CD4-positive, alpha-beta T cell treated with Interleukin-12 subunit alpha and Interleukin-12 subunit beta, for 1 hour (primary cell): ENCODE measurements at regions not wholly inside any gene's neighbourhood (a gene's known extent, or its start where the extent isn't known, plus 50 kb on each side); places are given as distances from the start of the nearest gene placed in this dataset.
"Not testable (repeated sequence)": the region's sequence is repeated elsewhere in the genome, so short reads cannot be mapped to it uniquely, and the experiment has no call there.

Experiments used
- DNase-seq: peaks from one replicate; pipeline ENCODE4 v3.0.0-alpha.2; 2020

DNA sequence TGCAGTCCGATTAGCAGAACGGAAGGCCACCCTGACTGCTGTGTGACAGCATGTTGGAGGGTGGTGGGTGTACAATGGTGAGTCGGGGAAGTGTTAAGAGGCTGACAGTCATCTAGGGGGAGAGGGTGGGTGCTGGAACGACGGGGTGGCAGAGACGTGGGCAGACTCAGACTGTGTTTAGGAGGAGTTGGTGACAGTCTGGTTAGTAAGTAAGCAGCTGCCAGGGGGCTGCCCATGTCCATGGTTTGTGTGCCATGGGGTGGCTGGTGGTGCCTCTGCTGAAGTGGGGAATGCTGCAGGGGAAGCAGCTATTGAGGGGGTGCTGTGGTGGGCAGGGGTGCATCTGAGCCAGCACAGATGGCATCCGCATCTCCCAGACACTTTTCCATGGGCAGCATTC is 51.3 kb upstream of the BOD1 start:
- no peak for DNase-seq

- DNase-seq = no peak
These were observed 51.9 kb upstream of the BOD1 start for GRCh38 chr5:173668245-173668800.

GRCh38 chr5:173668910-173669309 is 52.5 kb upstream of the BOD1 start:
- no peak for DNase-seq

DNA sequence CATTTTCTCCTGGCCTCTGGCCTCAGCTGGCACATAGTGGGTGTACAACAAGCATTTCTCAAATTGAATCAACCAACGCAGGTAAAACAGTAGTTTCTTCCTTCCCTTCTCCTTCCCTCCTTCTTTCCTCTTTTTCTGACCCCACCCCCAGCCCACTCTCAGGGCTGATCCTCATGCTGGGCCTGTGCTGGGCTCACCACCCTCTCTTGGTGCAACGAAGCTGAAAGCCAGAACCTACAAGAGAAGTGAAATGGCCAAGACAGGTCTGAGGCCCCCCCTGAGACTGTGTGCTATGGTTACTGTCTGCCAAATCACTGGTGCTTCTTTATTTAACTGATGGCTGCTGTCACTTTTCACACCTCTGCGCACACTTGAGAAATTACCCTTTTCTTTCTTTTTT is 53.0 kb upstream of the BOD1 start:
- DNase-seq = no peak

DNA sequence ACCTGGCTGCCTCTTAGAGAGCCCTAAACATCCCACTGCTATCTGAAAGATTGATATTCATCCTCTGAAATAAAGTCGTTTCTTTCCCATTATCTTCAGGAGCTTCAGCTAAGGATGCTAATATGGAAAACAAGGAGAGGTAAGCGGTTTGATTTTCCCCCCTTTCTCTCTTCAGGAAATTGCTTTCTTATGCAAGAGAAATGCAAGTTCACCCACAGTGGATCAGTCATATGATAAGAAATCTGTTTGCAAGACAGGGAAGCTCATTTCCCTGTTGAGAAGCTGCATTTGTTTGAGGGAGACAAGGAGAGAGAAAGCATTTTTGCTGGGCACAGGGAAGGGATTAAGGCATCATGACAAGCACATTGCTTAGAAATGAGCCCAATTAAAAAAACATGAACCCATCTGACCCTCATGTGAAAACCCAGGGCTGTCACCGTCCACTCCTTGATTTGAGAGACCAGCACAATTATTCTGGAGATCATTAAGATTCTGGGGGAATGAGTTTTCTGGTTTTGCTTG is 53.7 kb upstream of the BOD1 start:
- DNase-seq = no peak

- no peak for DNase-seq
These were observed 54.3 kb upstream of the BOD1 start for GRCh38 chr5:173670791-173671120.

DNA sequence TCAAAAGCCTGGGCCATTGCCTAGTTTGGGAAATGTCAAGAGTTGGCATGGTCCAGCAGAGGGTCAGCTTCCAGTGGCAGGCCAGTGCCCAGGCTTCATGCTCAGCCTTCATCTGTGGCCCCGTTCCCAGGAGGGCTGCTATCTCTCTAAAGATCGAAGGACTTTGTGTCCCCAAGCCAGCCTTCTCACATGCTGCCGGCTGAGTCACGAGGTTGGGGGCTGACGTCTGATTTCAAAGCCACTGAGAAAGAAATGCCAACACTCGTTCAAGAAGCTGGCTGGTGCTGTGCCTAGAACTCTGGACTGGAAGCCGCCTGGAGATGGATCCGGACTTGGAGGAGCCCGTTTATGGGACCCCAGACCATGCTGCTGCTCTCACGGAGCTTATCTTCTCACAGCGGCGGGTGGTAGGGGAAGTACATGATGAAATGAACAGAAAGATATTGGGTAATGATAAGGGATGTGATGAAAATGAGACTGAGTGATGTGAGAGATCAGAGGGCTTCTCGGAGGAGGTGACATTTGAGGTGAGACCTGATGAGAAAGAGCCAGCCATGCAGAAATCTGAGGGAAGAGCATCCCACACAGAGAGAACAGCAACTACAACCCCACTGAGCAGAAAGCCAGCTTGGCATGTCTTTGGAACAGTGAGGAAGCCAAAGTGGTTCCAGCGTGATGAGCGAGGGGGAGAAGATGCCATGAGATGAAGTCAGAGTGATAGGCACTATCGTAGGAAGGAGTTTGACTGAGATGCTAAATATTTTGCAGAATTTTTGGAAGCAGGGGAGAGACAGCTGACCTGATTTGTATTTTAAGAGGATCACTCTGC is 54.9 kb upstream of the BOD1 start:
- DNase-seq = no peak

GRCh38 chr5:173672166-173672565 is 55.7 kb upstream of the BOD1 start:
- DNase-seq = no peak

GRCh38 chr5:173672891-173673290 is 56.4 kb upstream of the BOD1 start:
- no peak for DNase-seq

DNA sequence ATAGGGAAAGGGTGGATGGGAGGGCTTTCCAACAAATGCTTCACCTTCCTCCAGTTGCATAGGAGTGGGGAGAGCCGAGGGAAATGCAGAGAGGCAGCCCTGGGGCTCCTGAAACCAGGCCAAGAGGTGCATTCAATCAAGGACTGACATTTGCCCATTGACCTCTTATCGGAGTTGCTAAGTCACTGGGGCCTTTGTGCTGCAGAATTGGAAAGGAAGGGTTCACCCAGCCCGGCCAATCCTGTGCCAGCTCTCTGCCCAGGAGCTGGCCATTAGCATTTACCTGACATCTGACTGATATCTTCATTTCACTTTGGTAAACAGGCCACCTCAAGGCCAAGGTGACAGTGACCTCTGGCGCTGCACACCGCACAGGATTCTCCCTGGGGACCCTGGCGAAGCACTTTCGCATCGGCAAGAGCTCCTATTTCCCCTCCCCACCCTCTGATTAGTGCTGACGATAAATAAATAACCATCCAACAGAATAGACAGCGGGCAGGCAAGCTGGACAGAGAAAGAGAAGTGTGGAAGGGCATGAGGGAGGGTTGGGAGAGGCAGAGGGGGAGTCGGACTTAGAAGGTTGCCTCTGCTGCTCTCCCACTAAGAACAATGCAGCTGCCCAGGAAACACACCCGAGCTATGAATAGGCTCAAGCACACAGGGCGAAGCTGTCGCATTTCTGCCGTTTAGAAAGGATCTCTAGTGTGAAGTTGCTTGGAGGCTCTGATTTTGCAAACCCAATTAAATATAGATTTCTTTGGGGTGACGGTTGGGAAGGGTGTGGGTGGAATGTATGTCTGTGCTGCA is 57.0 kb upstream of the BOD1 start:
- DNase-seq = no peak

GRCh38 chr5:173675287-173675996 is 59.0 kb upstream of the BOD1 start:
- DNase-seq = no peak

DNA sequence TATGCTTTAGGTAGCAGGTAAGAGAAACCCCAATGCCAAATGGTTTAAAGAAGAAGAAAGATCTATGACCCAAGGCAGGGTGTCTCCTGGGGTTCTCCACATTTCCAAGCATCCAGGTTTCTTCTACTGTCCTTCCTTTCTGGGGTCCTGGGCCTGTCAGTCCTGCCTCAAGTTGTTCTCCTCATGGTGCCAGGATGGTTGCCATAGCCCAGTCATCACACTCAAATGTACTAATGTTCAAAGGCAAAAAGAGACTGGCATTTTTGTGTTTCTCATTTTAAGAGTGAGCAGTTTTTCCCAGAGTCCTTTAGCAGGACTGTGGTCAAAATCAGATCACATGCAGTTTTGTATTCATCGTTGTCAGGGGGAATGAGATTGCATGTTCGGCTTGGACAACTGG is 59.9 kb upstream of the BOD1 start:
- no peak for DNase-seq

DNA sequence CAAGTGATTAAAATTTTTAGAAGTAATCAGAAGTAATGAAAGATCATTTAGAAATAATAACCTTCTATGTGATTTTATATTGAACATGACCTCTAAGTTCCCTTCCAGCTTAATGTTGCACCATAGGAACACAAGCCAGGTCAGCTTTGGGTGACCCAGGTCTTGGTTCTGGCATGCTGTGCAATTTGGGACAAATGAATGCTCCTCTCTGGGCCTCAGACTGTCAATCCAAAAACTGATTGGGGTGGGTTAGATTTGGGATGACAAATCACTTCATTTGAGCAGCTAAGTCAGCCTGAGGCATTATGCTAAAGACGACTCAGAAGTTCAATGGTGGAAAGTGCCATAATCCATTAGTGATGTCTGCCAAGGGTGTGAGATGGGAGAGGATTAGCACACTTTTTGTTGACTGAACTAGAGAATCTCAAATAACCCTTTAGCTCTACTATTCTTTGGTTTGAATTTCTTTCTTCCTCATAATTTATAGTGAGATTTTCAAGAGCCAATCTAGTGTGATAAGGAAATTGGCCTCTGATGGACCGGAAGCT is 60.7 kb upstream of the BOD1 start:
- DNase-seq = no peak

GRCh38 chr5:173679909-173680630 is 63.6 kb upstream of the BOD1 start:
- no peak for DNase-seq

DNA sequence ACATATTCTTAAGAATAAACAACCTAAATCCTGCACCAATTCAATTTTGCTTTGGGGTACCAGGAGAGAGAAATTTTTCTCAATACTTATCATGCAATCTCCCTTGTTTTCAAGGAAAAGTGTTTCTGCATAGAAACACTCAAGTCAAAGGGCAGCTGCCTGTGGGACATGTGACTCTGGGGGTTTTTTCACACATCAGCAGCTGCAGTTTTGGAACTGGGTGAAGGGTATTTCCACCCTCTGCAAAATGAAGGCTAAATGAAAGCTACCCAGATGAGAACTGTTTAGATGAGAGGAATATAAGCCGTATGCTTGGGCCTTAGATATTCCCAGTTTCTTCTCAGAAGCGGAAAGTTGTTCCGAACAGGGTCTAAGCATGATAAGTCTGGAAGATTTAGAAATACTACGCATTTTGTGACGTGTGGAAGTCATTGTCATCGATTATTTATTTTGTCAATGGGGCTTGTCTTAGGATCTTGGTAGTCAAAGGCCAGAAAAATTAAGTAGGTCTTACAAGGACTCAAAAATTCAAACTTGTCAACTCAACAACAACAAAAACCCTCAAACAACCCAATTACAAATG is 64.3 kb upstream of the BOD1 start:
- DNase-seq = no peak

- no peak for DNase-seq
These were observed 65.9 kb upstream of the BOD1 start for GRCh38 chr5:173682313-173682712.

DNA sequence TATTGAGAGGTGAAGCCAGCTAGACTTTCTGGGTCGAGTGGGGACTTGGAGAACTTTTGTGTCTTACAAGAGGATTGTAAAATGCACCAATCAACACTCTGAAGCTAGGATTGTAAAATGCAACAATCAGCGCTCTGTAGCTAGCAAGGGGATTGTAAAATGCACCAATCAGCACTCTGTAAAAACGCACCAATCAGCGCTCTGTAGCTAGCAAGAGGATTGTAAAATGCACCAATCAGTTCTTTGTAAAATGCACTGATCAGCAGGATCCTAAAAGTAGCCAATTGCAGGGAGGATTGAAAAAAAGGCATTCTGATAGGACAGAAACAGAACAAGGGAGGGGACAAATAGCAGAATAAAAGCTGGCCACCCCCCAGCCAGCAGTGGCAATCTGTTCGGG is 68.1 kb upstream of the BOD1 start:
- DNase-seq = not testable (repeated sequence)

DNA sequence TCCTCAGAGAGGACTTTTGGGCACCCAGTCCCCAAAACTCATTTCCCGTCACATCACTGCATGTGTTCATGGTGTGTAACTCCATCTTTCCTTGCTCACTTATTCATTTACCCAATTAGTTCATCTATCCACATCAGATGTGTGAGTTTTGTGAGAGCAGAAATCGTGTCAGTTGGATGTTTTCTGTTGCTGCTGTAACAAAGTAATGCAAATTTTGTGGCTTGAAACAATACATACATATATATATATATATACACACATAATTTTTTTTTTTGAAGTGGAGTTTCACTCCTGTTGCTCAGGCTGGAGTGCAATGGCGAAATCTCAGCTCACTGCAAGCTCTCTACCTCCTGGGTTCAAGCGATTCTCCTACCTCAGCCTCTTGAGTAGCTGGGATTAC is 70.5 kb upstream of the BOD1 start:
- DNase-seq = no peak

DNA sequence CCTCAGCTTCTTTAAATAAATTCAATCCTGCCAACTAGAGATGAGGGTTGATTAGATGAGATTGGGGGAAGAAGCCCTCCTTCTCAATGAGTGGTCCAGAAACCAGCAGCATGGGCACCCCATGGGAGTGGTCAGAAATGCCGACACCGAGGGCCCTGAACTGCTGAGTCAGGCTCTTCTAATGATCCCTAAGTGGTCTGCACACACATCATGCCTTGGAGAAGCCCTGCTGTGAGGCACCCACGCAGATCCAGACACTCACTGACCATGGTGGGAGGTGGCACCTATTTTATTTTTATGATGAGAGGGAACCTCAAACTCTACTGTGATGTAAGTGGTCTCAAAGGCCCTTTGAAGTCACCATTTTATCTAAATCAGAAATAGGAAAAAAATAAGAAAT is 72.3 kb upstream of the BOD1 start:
- no peak for DNase-seq

DNA sequence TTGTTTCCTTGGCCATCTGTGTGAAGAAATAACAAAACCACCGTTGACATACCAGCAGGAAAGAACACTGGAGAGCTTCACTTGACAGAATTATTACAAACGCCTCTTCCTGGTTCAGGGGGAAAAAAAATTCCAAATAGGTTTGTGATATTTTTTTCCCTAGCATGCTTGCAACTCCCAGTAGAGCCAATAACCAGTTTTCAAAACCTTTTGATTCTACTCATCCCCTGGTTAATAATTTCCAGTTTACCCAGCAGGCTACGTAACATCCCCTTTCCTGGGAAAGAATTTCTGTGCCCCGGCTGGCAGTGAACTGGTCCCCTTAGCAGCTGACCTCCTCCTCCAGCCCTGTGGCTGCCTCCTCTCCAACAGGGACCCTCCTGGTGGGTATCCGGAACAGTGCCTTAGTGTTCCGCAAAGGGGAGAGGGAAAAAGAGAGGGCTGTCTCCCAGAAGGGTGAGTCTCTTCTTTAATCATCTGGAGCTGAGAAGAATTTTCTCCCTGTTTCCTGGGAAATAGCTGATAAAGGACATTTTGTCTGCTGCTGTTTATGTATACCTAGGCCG is 72.8 kb upstream of the BOD1 start:
- DNase-seq = no peak

DNA sequence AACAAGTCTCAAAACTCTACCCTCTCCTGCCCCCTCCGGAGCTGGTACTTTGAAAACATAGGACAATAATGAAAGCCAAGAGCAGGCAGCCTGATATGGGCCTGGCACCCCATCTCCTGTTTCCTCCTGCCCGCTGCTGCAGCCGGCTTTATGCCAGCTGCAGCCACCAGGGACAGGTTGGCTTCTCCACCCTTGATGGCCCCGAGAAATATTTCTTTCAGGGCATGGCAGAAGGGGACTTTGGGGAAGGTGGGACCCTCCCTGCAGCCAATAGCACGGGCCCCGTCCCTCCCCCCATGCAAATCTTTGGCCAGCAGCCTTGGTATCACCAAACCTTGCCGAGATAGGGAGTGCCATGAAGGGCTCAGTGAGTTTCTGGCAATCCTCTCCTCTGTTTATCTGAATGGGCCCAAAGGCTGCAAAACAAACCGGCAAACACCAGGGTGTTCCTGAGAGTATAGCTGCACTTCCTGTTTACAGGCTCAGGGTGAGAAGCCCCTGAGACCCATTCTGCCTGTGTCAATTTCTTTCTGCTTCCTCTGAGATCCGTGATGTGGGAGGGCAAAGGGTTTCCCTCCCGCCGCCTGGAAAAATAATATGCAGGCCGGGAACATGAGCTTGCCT is 73.4 kb upstream of the BOD1 start:
- DNase-seq = no peak
